Hematopoietic multipotent progenitor cell (in vitro differentiated cells): ENCODE measurements at regions not wholly inside any gene's neighbourhood (a gene's known extent, or its start where the extent isn't known, plus 50 kb on each side); places are given as distances from the start of the nearest gene placed in this dataset.

ENCODE experiments used
- DNase-seq, 3 donors: peaks; one replicate each; pipeline ENCODE4 v3.0.0-alpha.2; 2011 to 2015; ENCODE audit warnings: low read depth in 2 of 3, low spot score in 2 of 3

GRCh38 chr4:137644201-137644600 lies 111.9 kb upstream of the PCDH18 start:
- no peak for DNase-seq

GRCh38 chr4:137641544-137641943 lies 109.2 kb upstream of the PCDH18 start:
- no peak for DNase-seq

GRCh38 chr4:137640838-137641158 lies 108.5 kb upstream of the PCDH18 start:
- DNase-seq: no peak

- DNase-seq: no peak
These were observed 108.0 kb upstream of the PCDH18 start for GRCh38 chr4:137640156-137640837.

GRCh38 chr4:137638934-137639333 lies 106.6 kb upstream of the PCDH18 start:
- DNase-seq: no peak

GRCh38 chr4:137635601-137636000 lies 103.3 kb upstream of the PCDH18 start:
- no peak for DNase-seq

GRCh38 chr4:137635108-137635507 lies 102.8 kb upstream of the PCDH18 start:
- DNase-seq: no peak

- DNase-seq: no peak
These were observed 100.5 kb upstream of the PCDH18 start for GRCh38 chr4:137632842-137633241.

- no peak for DNase-seq
These were observed 99.3 kb upstream of the PCDH18 start for GRCh38 chr4:137631605-137632004.

GRCh38 chr4:137630252-137630651 lies 98.0 kb upstream of the PCDH18 start:
- no peak for DNase-seq

- no peak for DNase-seq
These were observed 95.6 kb upstream of the PCDH18 start for GRCh38 chr4:137627739-137628460.

- DNase-seq: no peak
These were observed 94.8 kb upstream of the PCDH18 start for GRCh38 chr4:137626942-137627738.

- DNase-seq: no peak
These were observed 90.7 kb upstream of the PCDH18 start for GRCh38 chr4:137623013-137623412.

GRCh38 chr4:137621056-137621455 lies 88.8 kb upstream of the PCDH18 start:
- DNase-seq: no peak

- DNase-seq: no peak
These were observed 82.2 kb upstream of the PCDH18 start for GRCh38 chr4:137614491-137614890.

- no peak for DNase-seq
These were observed 79.9 kb upstream of the PCDH18 start for GRCh38 chr4:137611998-137612700.

- no peak for DNase-seq
These were observed 78.7 kb upstream of the PCDH18 start for GRCh38 chr4:137610960-137611359.

- DNase-seq: no peak
These were observed 77.6 kb upstream of the PCDH18 start for GRCh38 chr4:137609718-137610430.

GRCh38 chr4:137608085-137608484 lies 75.8 kb upstream of the PCDH18 start:
- no peak for DNase-seq

- no peak for DNase-seq
These were observed 70.1 kb upstream of the PCDH18 start for GRCh38 chr4:137602436-137602835.

GRCh38 chr4:137601934-137602333 lies 69.6 kb upstream of the PCDH18 start:
- DNase-seq: no peak
